GM19239 (cell line): ENCODE measurements at regions not wholly inside any gene's neighbourhood (a gene's known extent, or its start where the extent isn't known, plus 50 kb on each side); places are given as distances from the start of the nearest gene placed in this dataset.

Source experiments
- DNase-seq: peaks from one replicate; pipeline ENCODE4 v3.0.0; 2011; ENCODE audit warnings: low spot score; ENCODE audit not compliant: insufficient read length
- FAIRE-seq: peaks from 2 replicates; lab custom pipeline; 2011; peaks lifted over from hg19 to GRCh38; lab: Jason Lieb, UNC

DNA sequence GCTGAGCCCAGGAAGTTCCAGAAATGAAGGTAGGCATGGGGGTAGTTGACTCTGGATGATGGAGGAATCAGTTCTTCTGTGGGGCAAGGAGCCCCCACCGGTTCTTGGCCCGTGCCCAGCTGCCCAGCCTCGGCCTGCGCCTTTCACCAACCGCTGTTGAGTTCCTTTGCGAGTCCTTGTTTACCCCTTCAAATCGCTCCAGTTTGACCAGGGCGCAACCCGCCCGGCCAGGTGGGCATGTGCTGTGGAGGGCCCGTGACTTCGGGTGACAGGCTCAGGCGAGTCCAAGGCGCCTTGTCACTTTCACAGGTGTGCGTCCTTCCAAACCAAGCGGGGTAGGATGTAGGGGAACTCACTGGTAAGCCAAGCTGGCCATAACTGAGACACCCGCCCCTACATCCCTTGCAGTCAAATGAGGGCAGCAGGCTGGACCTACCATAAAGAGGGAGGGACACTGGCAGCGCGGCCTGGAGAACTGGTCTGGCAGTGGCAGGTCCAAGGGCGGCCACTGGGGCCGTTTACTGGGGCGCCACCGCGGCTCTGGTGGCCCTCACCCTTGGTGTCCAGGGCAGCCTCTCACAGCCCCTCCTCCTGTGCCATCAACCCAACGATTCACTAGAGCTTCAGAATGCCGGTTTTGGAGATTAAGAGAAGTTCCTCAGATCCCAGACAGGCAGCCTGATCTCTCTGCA is 160.3 kb upstream of the ZIC3 start:
- DNase-seq = no peak
- FAIRE-seq = no peak

DNA sequence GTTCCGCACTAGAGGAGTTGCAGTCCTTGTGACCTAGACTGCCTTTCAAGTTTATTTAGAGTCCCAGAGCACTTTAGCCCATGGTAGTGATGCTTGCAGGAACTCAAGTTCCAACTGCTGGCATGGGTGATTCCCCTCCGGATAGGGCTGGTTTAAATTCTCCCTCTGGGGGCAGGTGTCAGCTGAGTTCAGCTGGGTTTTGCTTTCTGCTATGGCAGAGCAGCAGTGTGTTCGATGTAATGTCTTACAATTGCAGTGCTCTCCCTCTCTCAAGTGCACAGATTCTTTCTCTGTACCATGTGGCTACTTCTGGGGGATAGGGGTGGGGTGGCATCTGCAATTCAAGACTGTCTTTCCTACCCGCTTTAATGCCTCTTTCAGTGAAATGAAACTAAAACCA is 164.8 kb upstream of the ZIC3 start:
- DNase-seq (no peak), FAIRE-seq (no peak)

DNA sequence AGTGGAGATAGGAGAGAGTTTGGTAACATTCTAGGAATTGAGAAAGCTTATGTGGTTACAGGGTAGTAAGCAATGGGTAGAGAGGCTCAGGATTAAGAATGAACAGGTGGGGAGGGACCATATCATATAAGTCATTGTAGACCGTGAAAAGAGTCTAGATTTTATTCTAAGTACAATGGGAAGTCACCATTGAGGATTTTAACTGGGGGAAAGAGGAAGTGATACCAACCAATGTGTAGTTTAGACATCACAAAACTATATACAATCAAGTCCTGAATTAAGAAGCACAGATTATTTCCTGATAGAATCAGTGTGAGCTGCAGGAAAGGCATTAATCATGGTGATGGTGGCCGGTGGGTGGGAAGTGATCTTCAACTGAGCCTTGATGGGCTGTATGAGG is 178.3 kb upstream of the ZIC3 start:
- FAIRE-seq (no peak), DNase-seq (no peak)

DNA sequence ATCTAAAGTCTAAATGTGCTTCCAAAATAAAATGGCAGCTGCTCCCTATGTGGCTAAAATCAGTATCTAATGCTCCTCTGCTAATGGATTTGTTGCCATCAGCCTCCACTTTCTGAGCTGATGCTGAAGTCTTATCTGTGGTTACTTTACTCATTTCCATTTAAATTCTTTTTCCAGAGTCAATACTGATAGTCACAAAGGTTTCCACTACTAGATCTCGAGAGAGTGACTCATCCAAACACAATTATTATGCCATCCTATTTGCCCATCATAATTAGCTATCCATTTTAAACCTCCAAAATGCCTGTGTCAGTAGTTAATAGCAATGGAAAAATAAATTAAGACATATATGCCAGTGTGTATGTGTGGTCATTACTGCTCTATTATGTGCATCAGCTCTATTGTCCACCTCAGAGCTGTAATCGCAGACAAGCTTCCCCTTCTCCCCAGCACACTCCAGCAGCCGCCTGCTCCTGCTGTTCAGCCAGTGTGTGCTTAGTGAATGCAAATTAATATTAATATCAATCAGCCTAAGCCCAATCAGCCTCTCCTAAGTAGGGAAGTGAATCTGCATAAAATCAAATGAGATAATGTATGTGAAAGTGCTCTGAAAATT is 199.8 kb upstream of the ZIC3 start:
- no peak for FAIRE-seq

DNA sequence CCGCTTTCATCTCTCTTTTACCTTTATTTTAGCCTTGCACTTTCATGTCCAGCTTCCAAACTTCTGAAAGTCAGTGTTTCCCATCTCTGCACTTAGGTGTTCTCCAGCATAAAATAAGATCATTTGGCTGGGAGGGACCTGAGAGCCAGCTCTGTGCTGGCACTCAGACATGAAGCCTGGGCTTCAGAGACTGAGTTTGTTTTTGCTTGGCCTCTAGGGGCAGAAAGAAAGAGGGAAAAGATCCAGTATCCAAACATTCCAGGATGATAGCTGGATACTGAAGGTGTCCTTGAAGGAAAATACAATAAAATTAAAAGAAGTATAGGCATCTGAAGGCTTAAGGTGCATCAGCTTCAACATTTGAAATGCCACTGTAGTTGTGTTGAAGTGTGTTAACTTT is 202.4 kb upstream of the ZIC3 start:
- DNase-seq = no peak
- FAIRE-seq = no peak

More for the DNA sequence above, 199.8 kb upstream of the ZIC3 start:
- no peak for DNase-seq

DNA sequence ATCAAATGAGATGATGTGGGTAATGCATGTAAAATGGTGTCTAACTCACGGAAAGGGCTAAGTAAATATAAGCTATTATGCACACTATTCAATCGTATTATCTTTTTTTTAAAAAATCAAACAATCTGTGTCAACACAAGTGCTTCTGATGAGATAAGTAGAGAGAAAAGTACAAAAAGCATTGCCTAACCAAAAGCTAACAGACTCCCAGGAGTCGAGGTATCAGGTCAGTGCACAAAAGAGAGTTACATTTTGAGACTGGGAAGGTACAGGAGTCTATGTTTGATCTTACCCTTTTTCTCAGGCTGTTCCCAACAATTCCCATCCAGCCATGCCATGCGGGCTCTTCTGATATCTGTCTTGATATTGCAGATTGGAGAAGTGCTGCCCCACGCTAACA is 203.3 kb upstream of the ZIC3 start:
- DNase-seq (no peak), FAIRE-seq (no peak)

DNA sequence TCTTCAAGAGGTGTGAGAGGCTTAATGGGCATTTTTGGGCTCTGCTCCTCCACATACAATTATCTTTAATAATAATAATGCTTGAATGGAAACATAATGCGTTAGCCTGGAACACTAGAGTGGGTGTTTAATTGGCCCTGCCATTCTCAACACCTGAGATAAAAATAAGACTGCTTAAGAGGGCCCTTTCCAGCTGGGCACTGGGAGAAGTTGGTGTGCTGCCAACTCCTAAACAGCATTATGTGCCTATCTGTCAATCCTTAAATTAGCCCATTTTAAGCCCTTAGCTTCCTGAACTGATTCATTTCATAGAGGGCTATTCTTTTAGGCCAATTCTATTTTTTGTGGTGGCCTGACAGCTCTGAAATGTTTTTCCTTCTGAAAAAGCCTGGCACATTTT is 211.1 kb upstream of the ZIC3 start:
- FAIRE-seq (no peak), DNase-seq (no peak)

DNA sequence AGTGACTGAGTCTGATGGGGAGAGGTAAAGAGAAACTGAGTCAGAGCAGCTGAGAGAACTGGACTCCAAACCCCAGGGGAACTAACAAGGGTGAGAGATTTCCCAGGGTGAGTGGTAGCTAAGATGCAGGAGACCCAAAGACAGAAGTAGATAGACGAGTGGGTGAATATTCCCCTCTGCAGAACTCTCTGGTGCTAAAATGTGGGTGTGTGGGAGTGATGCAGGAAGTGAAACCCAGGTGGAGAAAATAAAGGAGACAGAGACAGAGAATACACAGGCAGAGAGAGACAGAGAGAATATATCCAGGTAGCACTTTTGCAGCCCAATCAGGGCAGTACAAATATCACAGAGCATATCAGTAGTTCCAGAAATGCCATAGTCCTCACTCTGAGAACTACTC is 212.5 kb upstream of the ZIC3 start:
- DNase-seq = no peak
- FAIRE-seq = no peak

DNA sequence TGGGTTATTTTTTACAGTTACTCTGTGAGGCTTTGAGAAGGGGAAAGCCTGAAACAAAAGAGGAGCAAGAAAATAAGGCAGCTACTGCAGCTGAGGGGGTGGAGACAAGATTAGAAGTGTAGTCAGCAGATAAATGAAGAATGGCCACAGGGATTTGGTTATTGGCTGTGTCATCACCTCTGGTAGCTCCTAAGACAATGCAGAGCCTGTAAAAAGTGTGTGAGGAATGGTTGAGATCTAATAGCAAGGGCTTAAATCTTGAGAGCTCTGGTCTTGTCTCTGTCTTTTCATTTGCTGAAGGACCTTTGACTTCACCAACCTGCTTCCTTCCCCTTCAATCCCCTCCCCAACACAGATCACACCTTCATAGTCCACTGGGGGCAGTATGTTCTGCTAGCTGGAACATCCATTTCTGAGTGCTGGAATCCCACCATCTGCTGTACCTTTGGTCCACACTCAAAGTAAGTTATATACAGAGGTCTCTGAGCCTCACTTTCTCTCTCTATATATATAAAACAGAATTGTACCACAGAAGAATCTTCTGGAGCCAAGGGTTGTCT is 213.7 kb upstream of the ZIC3 start:
- no peak for DNase-seq
- no peak for FAIRE-seq

DNA sequence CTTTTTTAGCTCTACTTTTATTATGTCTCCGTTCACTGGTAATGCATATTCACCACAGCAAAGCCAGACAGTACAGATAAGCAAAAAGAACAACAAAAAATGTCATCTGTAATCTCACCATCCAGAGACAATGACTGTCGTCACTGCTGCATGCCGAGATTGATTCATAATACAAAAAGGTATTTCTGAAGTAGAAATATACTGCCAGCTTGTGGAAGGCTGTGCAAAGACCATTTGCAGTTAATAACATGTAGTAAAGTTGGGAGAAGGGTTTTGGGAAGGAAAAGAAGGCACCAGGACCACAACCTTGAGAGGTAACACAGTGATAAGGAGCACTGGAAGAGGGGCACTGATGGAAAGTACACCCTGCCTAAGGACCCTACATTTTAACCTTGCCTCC is 223.0 kb upstream of the ZIC3 start:
- FAIRE-seq (no peak), DNase-seq (no peak)

DNA sequence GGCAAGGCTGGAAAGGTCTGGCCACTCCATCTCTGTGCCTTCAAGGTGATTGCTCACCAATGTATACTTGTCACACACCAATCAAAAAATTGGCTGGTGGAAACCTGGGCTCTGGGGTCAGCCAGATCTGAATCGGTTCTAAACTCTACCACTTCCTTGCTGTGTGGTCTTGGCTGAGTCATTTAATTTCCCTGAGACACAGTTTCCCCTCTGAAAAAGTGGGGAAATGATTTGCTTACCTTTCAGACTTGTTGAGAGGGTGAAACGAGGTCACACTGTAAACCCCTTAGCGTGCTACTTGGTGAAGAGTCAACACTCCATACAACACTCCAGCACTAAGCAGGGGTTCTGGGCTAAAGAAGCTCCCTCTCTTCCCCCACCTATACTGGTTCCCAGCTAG is 252.3 kb upstream of the ZIC3 start:
- FAIRE-seq = no peak
- DNase-seq = no peak

DNA sequence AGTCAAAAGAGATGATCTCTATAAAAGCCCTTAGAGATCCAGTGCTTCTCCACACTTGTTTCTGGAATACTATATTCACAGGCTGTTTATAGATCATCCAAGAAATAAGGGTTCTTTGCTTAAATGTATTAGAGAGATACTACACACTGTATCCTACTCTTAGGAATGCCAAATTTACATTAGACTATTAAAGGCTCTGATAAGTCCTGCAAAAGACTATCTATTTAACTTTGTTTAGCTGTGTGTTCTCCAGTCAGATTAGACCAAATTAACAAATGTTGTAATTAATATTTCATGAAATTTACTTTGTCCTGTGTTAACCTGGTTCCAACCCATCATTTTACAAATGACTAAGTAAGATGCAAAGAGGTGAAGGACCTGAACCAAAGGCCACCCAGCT is 260.5 kb upstream of the ZIC3 start:
- no peak for DNase-seq
- FAIRE-seq = no peak

DNA sequence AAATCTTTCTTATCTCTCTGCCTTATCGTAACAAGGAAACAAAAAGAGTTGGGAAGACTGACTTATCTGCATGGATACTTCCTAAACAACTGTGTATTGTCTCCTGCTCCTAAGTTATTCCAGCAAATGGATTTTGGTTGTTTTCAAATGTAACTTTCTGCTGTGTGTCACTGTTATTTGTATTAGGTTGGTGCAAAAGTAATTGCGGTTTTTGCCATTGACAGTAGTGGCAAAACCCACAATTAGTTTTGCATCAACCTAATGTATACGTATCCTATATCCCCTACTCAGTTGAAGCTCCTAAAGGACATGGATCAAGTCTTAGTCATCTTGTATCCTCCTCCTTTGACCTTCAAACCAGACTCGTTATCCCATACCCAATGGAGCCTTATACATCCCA is 263.4 kb upstream of the GPR101 start:
- no peak for FAIRE-seq
- DNase-seq = no peak

DNA sequence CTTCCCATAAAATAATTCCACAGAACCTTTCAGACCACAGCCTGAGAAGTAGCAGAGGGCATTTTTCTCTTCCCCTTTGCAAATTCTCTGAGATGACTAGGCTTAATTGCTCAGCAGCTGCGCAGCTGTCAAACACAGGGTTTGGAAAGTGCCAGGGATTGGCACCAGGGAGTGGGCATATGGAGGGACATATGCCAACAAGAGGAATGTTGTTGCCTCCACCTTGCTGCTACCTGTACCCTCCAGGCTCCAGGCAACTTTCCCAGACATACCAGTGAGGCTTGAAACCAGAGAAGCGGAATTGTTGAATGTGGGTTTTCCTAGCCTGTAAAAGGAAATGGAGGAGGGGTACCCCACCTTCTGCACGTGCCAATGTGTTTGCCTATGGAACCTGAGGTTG is 256.2 kb upstream of the GPR101 start:
- FAIRE-seq (no peak), DNase-seq (no peak)

DNA sequence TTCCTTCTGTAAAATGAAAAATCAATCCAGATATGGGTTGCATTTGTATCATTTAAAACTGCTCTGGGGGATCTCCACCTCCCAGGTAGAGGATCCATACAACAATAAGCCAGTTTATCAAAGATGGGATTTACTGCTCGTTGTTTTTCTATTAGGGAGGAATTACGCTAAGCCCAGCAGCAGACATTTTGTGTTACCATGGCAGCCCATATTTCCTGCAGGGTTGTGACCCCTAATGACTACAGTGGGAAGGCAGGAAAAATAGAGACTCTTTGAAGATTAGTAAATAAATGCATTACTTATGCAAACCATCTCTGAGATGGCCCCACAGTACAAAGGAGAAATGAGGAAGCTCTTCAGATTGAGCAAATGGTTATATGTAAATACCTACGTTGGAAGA is 253.4 kb upstream of the GPR101 start:
- DNase-seq = no peak
- no peak for FAIRE-seq

DNA sequence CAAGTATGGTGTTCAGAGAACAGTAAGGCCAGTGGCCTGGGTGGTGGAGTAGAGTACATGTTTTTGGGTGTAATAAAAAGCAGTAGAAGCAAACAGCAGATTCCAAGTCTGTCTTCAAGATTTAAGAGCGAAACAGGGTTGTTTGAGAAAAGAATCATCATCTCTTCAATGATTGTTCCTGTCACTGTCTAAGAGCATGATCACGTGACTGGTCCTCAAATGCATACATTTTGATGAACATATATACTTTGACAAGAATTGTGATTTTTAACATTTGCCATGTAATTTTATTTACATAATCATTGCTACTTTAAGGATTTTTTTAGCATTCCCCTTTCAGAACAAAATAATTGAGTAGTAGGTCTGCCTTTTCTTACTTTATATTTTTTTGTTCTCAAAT is 252.6 kb upstream of the GPR101 start:
- FAIRE-seq (no peak), DNase-seq (no peak)

DNA sequence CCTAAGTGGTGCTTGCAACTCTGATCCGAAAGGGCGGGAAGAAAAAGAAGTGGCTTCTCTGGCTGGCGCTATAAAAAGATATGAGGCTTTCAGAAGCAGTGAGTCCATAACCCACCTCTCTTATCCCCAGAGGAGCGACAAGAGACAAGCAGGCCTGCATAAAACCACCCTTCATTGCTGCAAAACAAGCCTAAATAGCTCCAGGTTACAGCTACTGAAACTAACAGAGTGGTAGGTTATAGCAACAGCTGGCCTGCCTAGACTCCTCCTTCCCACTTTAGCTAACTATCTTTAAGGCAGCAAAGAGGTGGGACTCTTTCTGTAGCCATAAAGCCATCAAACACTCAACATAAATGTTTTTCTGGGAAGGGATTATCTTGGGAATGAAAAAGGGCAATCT is 245.0 kb upstream of the GPR101 start:
- DNase-seq (no peak), FAIRE-seq (no peak)

DNA sequence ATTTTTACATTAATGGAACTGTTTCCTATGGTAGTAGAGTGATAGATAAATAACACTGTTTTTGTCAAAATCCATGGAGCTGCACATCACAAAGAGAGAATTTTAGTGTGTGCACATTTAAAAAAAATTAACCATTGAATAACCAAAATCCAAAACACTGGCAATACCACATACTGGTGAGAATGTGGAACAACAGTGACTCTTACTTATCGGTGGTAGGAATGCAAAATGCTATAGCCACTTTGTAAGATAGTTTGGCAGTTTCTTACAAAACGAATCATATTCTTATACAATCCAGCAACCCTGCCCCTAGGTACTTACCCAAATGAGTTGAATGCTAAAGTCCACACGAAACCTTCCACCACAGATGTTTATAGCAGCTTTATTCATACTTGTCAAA is 229.6 kb upstream of the GPR101 start:
- FAIRE-seq (no peak), DNase-seq (no peak)

DNA sequence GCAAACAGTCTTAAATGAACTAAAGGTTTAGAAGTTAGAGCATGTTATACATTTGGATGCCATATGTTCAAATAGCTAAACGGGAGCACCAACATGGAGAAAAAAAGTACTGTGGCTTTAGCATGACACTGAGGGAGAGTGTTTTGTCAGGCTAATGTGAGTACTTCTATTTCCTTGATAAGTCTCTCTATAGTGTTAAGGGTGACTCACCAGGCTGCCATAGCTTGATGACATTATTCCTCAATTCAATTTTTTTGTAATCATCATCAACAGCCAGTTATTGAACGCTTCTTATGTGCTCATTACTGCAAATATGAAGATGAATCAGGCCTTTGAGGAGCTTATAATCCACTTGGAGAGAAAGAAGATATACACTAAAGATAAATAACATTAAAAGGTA is 211.4 kb upstream of the GPR101 start:
- no peak for FAIRE-seq
- DNase-seq = no peak

DNA sequence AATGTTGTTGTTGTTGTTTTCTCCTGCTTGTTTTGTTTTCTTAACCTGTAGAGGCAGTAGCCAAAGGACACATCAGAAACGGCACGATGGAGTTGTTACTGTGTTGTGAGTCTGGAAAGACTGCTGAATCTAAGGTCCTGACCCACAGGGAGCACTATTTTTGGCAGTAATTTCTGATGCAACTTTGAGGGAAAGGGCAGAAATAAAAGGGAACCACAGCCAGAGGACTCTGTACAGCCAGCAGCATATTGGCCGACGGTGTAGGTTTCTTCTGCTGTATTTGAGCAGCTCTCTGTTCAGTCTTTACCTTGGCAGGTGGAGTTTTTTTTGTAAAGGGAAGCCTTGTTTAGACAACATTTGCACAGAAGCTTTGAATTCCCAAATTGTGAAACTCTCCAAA is 203.0 kb upstream of the GPR101 start:
- DNase-seq (no peak), FAIRE-seq (no peak)

DNA sequence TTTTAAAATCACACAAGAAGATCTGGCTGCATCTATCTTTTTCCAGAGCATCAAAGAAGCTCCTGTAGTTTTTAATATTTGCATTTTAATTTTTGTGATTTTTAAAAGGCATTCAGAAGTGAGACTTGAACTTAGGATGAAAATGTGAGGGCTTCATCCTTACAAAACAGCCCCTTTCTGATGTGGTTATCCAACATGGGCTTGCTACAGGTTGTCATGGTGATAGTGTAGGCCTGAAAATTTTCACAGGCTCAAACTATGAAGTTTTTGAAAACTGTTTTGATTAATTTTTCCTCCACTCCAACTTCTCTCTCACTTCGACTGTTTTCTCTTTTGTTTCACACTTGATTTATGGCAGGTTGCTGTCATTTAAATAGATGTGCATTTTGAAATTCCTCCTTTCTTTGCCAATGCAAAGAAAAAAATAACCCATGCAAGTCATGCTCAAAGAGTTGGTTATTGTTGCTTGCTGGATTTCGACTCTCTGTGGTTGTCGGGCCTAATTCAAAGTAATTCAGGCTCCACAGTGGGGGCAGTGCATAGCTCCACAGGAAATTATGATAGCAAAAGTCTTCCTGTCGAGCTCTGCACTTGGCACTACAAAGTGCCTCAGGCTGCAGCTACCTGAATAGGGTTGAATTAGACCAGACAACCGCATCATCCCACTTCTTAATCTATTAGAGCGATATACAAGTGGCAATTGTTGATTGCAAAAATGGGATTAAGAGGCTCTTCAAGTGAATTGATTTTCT is 201.0 kb upstream of the GPR101 start:
- DNase-seq = no peak
- FAIRE-seq = no peak
